Uterus (tissue), 2 donors: ENCODE measurements at regions not wholly inside any gene's neighbourhood (a gene's known extent, or its start where the extent isn't known, plus 50 kb on each side); places are given as distances from the start of the nearest gene placed in this dataset.

ENCODE experiments used
- CTCF ChIP-seq, 4 experiments: fragments of 200-600 bp in 2 of 4; fragments of 450-650 bp in 2 of 4; sonication (generic) in 2 of 4; IDR thresholded peaks; one replicate each; pipeline ENCODE4 v1.5.1; 2016 to 2019; ENCODE audit warnings: antibody characterized with exemption in 4 of 4, mild to moderate bottlenecking in 2 of 4, moderate library complexity in 1 of 4
- POLR2A ChIP-seq, 2 donors: fragments of 450-650 bp; IDR thresholded peaks; one replicate each; pipeline ENCODE4 v1.6.1; 2016; ENCODE audit warnings: antibody characterized with exemption in 2 of 2, mild to moderate bottlenecking in 1 of 2, moderate library complexity in 1 of 2

DNA sequence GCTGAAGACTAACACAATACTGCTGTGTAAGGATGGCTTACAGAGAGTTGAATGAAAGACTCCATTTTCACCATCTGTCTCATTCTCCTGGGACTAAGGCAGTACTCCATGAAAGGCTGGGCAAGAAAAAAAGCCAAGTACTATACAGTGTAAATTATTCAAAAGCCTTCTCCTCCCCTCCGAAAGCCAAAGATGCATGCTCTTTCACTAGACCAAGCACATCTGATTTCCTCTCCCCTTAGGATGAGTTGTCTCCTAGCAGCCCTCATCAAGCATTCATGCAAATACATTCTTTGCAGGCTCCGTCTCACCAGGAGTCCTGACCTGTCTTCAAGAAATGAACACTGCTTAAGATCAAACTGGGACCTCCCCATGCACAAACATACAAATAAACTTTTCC, 133.5 kb upstream of the THBS1 start:
- TF ChIP-seq CTCF (IDR thresholded peaks at IDR 0.05): no peak
- no peak for TF ChIP-seq POLR2A (IDR thresholded peaks at IDR 0.05)
